ENCODE measurements at regions not wholly inside any gene's neighbourhood (a gene's known extent, or its start where the extent isn't known, plus 50 kb on each side); places are given as distances from the start of the nearest gene placed in this dataset.

GRCh38 chr11:82225502-82225901, 508.2 kb downstream of the FAM181B start:
- no peak for TF ChIP-seq POLR2A (IDR thresholded peaks at IDR 0.05)
- TF ChIP-seq POLR2AphosphoS5 (IDR thresholded peaks at IDR 0.05), result no peak
- no peak for TF ChIP-seq EP300 (IDR thresholded peaks at IDR 0.05)
- no peak for TF ChIP-seq CTCF (IDR thresholded peaks at IDR 0.05)
- peaks cover 0 to 2% (median 0%) of the 10 kb centered on the region in 4 donors for H3K9me3 ChIP-seq
- no peak for DNase-seq
- intact Hi-C loops (cut with DNase I), result no loop called here
- H3K4me3 ChIP-seq, result no peak overlapping the region
- H3K27ac ChIP-seq, result no peak overlapping the region
- peaks cover 0 to 9% (median 3%) of the 10 kb centered on the region in 4 donors for H3K4me1 ChIP-seq
- WGBS, 2 donors, result 82 to 88% methylated on average over 2 of the region's 2 CpGs
- no peaks in the 10 kb centered on the region for H3K36me3 ChIP-seq
- no peaks in the 10 kb centered on the region for H3K27me3 ChIP-seq

- Histone ChIP-seq H3K36me3 (no peaks in the 10 kb centered on the region), H3K4me1 (peaks cover 0 to 27% (median 7%) of the 10 kb centered on the region in 4 donors), H3K27me3 (no peaks in the 10 kb centered on the region), H3K4me3 (no peak overlapping the region), H3K9me3 (no peaks in the 10 kb centered on the region), H3K27ac (no peak overlapping the region)
- WGBS, 2 donors, result 23 to 52% methylated on average over 3 of the region's 3 CpGs
- DNase-seq, result no peak
- intact Hi-C loops (cut with DNase I), result no loop called here
- no peak for TF ChIP-seq POLR2AphosphoS5 (IDR thresholded peaks at IDR 0.05)
- no peak for TF ChIP-seq CTCF (IDR thresholded peaks at IDR 0.05)
- no peak for TF ChIP-seq EP300 (IDR thresholded peaks at IDR 0.05)
- no peak for TF ChIP-seq POLR2A (IDR thresholded peaks at IDR 0.05)
Measured at GRCh38 chr11:82216927-82217570, 516.6 kb downstream of the FAM181B start.

GRCh38 chr11:82210011-82210410, 523.7 kb downstream of the FAM181B start:
- Histone ChIP-seq H3K9me3 (no peaks in the 10 kb centered on the region), H3K27me3 (no peaks in the 10 kb centered on the region), H3K27ac (no peak overlapping the region), H3K4me3 (no peak overlapping the region), H3K4me1 (no peaks in the 10 kb centered on the region), H3K36me3 (no peaks in the 10 kb centered on the region)
- DNase-seq, result no peak
- WGBS, 2 donors, result 79% methylated on average over 1 of the region's 1 CpG
- TF ChIP-seq POLR2AphosphoS5 (IDR thresholded peaks at IDR 0.05) (no peak), POLR2A (IDR thresholded peaks at IDR 0.05) (no peak), CTCF (IDR thresholded peaks at IDR 0.05) (no peak), EP300 (IDR thresholded peaks at IDR 0.05) (no peak)
- intact Hi-C loops (cut with DNase I), result no loop called here

GRCh38 chr11:82195283-82195682, 538.4 kb downstream of the FAM181B start:
- intact Hi-C loops (cut with DNase I), result no loop called here
- Histone ChIP-seq H3K4me3 (no peak overlapping the region), H3K36me3 (no peaks in the 10 kb centered on the region), H3K27ac (no peak overlapping the region), H3K4me1 (peaks cover 0 to 4% (median 0%) of the 10 kb centered on the region in 4 donors), H3K9me3 (no peaks in the 10 kb centered on the region), H3K27me3 (no peaks in the 10 kb centered on the region)
- no peak for DNase-seq
- TF ChIP-seq POLR2AphosphoS5 (IDR thresholded peaks at IDR 0.05), result peak in 1 of 4 donors; percentile 25
- TF ChIP-seq EP300 (IDR thresholded peaks at IDR 0.05), result no peak
- WGBS, 2 donors, result 50 to 62% methylated on average over 3 of the region's 3 CpGs

GRCh38 chr11:82194521-82194920, 539.1 kb downstream of the FAM181B start:
- intact Hi-C loops (cut with DNase I), result no loop called here
- TF ChIP-seq POLR2A (IDR thresholded peaks at IDR 0.05) (no peak), CTCF (IDR thresholded peaks at IDR 0.05) (no peak), POLR2AphosphoS5 (IDR thresholded peaks at IDR 0.05) (no peak), EP300 (IDR thresholded peaks at IDR 0.05) (no peak)
- Histone ChIP-seq H3K4me1 (peaks cover 0 to 4% (median 0%) of the 10 kb centered on the region in 4 donors), H3K4me3 (no peak overlapping the region), H3K27me3 (no peaks in the 10 kb centered on the region), H3K36me3 (no peaks in the 10 kb centered on the region), H3K9me3 (no peaks in the 10 kb centered on the region), H3K27ac (no peak overlapping the region)
- WGBS, 2 donors, result 54 to 78% methylated on average over 7 of the region's 7 CpGs
- DNase-seq, result no peak

Data from sigmoid colon (tissue), 6 donors.